ENCODE measurements at regions not wholly inside any gene's neighbourhood (a gene's known extent, or its start where the extent isn't known, plus 50 kb on each side); places are given as distances from the start of the nearest gene placed in this dataset.

DNA sequence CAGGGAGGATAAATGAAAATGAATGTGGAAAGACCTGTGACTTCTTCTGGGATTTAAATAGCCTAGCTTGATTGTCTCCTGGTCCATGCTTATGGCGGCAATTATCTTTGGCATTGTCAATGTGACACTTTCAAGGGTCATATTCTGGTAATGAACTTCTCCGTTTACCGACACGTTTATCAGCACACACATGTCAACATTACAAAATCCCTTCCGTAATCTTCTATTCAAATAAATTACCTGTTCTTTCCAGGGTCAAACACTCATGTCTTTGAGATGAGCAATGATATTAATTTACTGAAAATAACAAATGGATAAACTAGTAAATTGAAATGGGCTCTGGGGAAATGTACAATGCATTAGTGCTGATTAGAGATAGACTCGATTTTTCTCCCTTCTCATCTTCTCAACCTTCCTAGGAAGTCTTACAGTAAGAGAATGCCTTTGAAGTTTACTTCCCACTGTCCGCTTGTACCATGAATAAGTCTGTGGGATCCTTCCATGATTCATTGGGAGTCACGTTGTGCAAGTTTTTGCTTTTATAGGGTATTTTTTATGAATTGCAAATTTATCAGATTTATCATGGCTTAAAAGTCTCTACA is 646.3 kb upstream of the LRATD1 start:
- TF ChIP-seq EGR1 (IDR thresholded peaks at IDR 0.05) (no peak), RAD21 (IDR thresholded peaks at IDR 0.05; ENCODE audit: low read depth) (no peak), CREB1 (IDR thresholded peaks at IDR 0.05; ENCODE audit: low read depth) (no peak), NFIC (IDR thresholded peaks at IDR 0.05) (no peak), EP300 (IDR thresholded peaks at IDR 0.05; ENCODE audit: borderline replicate concordance) (no peak), TEAD4 (IDR thresholded peaks at IDR 0.05) (no peak)
- TF ChIP-seq, protein P1, sequence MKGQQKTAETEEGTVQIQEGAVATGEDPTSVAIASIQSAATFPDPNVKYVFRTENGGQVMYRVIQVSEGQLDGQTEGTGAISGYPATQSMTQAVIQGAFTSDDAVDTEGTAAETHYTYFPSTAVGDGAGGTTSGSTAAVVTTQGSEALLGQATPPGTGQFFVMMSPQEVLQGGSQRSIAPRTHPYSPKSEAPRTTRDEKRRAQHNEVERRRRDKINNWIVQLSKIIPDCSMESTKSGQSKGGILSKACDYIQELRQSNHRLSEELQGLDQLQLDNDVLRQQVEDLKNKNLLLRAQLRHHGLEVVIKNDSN (IDR thresholded peaks at IDR 0.05), result no peak
- TF ChIP-seq, protein P2, sequence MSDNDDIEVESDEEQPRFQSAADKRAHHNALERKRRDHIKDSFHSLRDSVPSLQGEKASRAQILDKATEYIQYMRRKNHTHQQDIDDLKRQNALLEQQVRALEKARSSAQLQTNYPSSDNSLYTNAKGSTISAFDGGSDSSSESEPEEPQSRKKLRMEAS (IDR thresholded peaks at IDR 0.05), result no peak
- TF ChIP-seq, protein P3, sequence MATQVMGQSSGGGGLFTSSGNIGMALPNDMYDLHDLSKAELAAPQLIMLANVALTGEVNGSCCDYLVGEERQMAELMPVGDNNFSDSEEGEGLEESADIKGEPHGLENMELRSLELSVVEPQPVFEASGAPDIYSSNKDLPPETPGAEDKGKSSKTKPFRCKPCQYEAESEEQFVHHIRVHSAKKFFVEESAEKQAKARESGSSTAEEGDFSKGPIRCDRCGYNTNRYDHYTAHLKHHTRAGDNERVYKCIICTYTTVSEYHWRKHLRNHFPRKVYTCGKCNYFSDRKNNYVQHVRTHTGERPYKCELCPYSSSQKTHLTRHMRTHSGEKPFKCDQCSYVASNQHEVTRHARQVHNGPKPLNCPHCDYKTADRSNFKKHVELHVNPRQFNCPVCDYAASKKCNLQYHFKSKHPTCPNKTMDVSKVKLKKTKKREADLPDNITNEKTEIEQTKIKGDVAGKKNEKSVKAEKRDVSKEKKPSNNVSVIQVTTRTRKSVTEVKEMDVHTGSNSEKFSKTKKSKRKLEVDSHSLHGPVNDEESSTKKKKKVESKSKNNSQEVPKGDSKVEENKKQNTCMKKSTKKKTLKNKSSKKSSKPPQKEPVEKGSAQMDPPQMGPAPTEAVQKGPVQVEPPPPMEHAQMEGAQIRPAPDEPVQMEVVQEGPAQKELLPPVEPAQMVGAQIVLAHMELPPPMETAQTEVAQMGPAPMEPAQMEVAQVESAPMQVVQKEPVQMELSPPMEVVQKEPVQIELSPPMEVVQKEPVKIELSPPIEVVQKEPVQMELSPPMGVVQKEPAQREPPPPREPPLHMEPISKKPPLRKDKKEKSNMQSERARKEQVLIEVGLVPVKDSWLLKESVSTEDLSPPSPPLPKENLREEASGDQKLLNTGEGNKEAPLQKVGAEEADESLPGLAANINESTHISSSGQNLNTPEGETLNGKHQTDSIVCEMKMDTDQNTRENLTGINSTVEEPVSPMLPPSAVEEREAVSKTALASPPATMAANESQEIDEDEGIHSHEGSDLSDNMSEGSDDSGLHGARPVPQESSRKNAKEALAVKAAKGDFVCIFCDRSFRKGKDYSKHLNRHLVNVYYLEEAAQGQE (IDR thresholded peaks at IDR 0.05; ENCODE audit: low read depth), result no peak

DNA sequence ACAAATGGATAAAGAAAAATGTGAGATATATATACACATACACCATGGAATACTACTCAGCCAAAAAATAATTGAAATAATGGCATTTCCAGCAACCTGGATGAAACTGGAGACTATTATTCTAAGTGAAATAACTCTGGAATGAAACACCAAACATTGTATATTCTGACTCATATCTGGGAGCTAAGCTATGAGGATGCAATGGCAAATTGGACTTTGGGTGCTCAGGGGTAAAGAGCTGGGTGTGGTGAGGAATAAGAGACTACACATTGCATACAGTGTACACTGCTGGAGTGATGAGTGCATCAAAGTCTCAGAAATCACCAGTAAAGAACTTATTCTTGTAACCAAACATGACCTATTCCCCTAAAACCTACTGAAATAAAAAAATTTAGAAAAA is 636.0 kb upstream of the LRATD1 start:
- TF ChIP-seq FOXM1 (IDR thresholded peaks at IDR 0.05; ENCODE audit: borderline replicate concordance, low read depth) (no peak), EGR1 (IDR thresholded peaks at IDR 0.05) (no peak), TEAD4 (IDR thresholded peaks at IDR 0.05) (no peak), EP300 (IDR thresholded peaks at IDR 0.05; ENCODE audit: borderline replicate concordance) (no peak), YY1 (IDR thresholded peaks at IDR 0.05; ENCODE audit: low read depth) (no peak), CREB1 (IDR thresholded peaks at IDR 0.05; ENCODE audit: low read depth) (no peak), CEBPB (IDR thresholded peaks at IDR 0.05) (no peak), TAF1 (IDR thresholded peaks at IDR 0.05; ENCODE audit: low read depth) (no peak), NFIC (IDR thresholded peaks at IDR 0.05) (no peak), ZBTB7A (IDR thresholded peaks at IDR 0.05; ENCODE audit: low read depth) (no peak), TCF12 (IDR thresholded peaks at IDR 0.05; ENCODE audit: low read depth) (no peak)
- TF ChIP-seq, protein P1 (IDR thresholded peaks at IDR 0.05), result no peak
- TF ChIP-seq, protein P3 (IDR thresholded peaks at IDR 0.05; ENCODE audit: low read depth), result no peak

DNA sequence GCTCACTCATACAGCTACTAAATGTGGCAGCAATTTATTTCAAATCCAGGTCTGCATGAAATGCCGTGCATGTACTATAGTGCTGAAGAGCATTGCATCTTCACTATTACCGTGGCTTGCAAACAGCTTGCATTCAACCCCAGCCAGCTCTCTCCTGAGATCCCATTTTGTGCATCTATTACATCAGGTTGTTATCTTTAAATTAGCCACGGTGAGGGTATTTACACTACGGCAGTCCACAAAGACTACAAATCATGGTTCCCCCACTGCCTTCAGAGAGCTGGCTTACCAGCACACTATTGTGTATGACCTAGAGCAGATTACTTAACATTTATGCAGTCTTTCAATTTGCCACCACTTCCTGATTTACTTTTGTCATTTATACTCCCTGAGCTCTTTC is 621.3 kb upstream of the LRATD1 start:
- no peak for TF ChIP-seq RAD21 (IDR thresholded peaks at IDR 0.05; ENCODE audit: low read depth)
- TF ChIP-seq EGR1 (IDR thresholded peaks at IDR 0.05), result no peak
- TF ChIP-seq, protein P3 (IDR thresholded peaks at IDR 0.05; ENCODE audit: low read depth), result no peak
- no peak for TF ChIP-seq NFIC (IDR thresholded peaks at IDR 0.05)
- TF ChIP-seq, protein P1 (IDR thresholded peaks at IDR 0.05), result no peak
- no peak for TF ChIP-seq ZBTB7A (IDR thresholded peaks at IDR 0.05; ENCODE audit: low read depth)
- TF ChIP-seq, protein P2 (IDR thresholded peaks at IDR 0.05), result no peak
- TF ChIP-seq CREB1 (IDR thresholded peaks at IDR 0.05; ENCODE audit: low read depth), result no peak
- TF ChIP-seq TCF12 (IDR thresholded peaks at IDR 0.05; ENCODE audit: low read depth), result no peak
- TF ChIP-seq TEAD4 (IDR thresholded peaks at IDR 0.05), result no peak
- no peak for TF ChIP-seq CEBPB (IDR thresholded peaks at IDR 0.05)
- TF ChIP-seq YY1 (IDR thresholded peaks at IDR 0.05; ENCODE audit: low read depth), result no peak
- TF ChIP-seq FOXM1 (IDR thresholded peaks at IDR 0.05; ENCODE audit: borderline replicate concordance, low read depth), result no peak
- TF ChIP-seq TAF1 (IDR thresholded peaks at IDR 0.05; ENCODE audit: low read depth), result no peak
- TF ChIP-seq EP300 (IDR thresholded peaks at IDR 0.05; ENCODE audit: borderline replicate concordance), result no peak

DNA sequence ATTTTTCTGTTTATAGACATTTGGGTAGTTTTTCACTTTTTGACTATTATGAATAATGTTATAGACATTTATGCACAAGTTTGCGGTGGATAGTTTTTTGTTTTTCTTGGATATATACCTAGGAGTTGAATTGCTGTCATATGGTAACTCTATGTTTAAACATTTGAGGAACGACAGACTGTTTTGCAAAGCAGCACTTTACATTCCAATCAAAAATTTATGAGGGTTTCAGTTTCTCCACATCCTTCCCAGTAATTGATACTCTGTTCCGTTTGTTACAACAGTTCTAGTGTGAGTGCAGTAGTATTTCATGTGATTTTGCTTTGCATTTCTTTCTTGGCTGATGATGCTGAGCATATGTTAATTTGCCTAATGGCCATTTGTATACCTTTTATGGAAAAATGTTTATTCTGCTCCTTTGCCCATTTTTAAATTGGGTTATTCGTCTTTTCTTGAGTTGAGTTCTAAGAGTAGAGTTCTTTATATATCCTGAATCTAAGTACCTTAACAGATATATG is 617.3 kb upstream of the LRATD1 start:
- no peak for TF ChIP-seq ZBTB7A (IDR thresholded peaks at IDR 0.05; ENCODE audit: low read depth)
- TF ChIP-seq TCF12 (IDR thresholded peaks at IDR 0.05; ENCODE audit: low read depth), result no peak
- no peak for TF ChIP-seq TEAD4 (IDR thresholded peaks at IDR 0.05)
- no peak for TF ChIP-seq EP300 (IDR thresholded peaks at IDR 0.05; ENCODE audit: borderline replicate concordance)
- TF ChIP-seq TAF1 (IDR thresholded peaks at IDR 0.05; ENCODE audit: low read depth), result no peak
- TF ChIP-seq YY1 (IDR thresholded peaks at IDR 0.05; ENCODE audit: low read depth), result no peak
- TF ChIP-seq, protein P1 (IDR thresholded peaks at IDR 0.05), result no peak
- TF ChIP-seq, protein P2 (IDR thresholded peaks at IDR 0.05), result no peak
- TF ChIP-seq CREB1 (IDR thresholded peaks at IDR 0.05; ENCODE audit: low read depth), result no peak
- TF ChIP-seq FOXM1 (IDR thresholded peaks at IDR 0.05; ENCODE audit: borderline replicate concordance, low read depth), result no peak
- no peak for TF ChIP-seq CEBPB (IDR thresholded peaks at IDR 0.05)
- no peak for TF ChIP-seq RAD21 (IDR thresholded peaks at IDR 0.05; ENCODE audit: low read depth)
- no peak for TF ChIP-seq NFIC (IDR thresholded peaks at IDR 0.05)
- TF ChIP-seq EGR1 (IDR thresholded peaks at IDR 0.05), result no peak
- TF ChIP-seq, protein P3 (IDR thresholded peaks at IDR 0.05; ENCODE audit: low read depth), result no peak

Data from Ishikawa (cell line).